NB4 (cell line): ENCODE measurements at regions not wholly inside any gene's neighbourhood (a gene's known extent, or its start where the extent isn't known, plus 50 kb on each side); places are given as distances from the start of the nearest gene placed in this dataset.

Source experiments
- DNase-seq: peaks from one replicate; pipeline ENCODE4 v3.0.0; 2010; ENCODE audit warnings: low read depth
- H3K4me3 ChIP-seq: one replicate; pipeline ENCODE4 v1.5.1; 2011; ENCODE audit warnings: mild to moderate bottlenecking, low read depth, low read length, moderate library complexity
- CTCF ChIP-seq: IDR thresholded peaks from one replicate; pipeline ENCODE4 v1.5.1; 2012; ENCODE audit warnings: low read depth, low read length
- MAX ChIP-seq: IDR thresholded peaks from 2 replicates; pipeline ENCODE4 v1.6.1; 2011; ENCODE audit warnings: low read depth, low read length
- MYC ChIP-seq: IDR thresholded peaks from 2 replicates; pipeline ENCODE4 v1.6.1; 2011; ENCODE audit warnings: low read depth, low read length
- POLR2A ChIP-seq: IDR thresholded peaks from 2 replicates; pipeline ENCODE4 v1.6.1; 2011; ENCODE audit warnings: mild to moderate bottlenecking; ENCODE audit not compliant: insufficient read length; ENCODE audit errors: extremely low read depth

- H3K4me3 ChIP-seq: no peak overlapping the region
- DNase-seq: no peak
- TF ChIP-seq CTCF (no peak), MYC (no peak), MAX (no peak), POLR2A (no peak)
Observed at GRCh38 chr14:101369916-101370592, 191.2 kb upstream of the DIO3 start.

- no peak overlapping the region for H3K4me3 ChIP-seq
- TF ChIP-seq POLR2A (no peak), CTCF (no peak), MAX (no peak), MYC (no peak)
- no peak for DNase-seq
Observed at GRCh38 chr14:101370593-101371569, 190.4 kb upstream of the DIO3 start.

- TF ChIP-seq POLR2A (no peak), MAX (no peak), CTCF (no peak), MYC (no peak)
- no peak overlapping the region for H3K4me3 ChIP-seq
- no peak for DNase-seq
Observed at GRCh38 chr14:101371799-101372793, 189.2 kb upstream of the DIO3 start.

- TF ChIP-seq POLR2A: no peak
- TF ChIP-seq CTCF: no peak
- no peak for TF ChIP-seq MAX
- TF ChIP-seq MYC: no peak
- H3K4me3 ChIP-seq: no peak overlapping the region
- DNase-seq: no peak
Observed at GRCh38 chr14:101372894-101373620, 188.2 kb upstream of the DIO3 start.

- H3K4me3 ChIP-seq: no peak overlapping the region
- TF ChIP-seq MYC (no peak), MAX (no peak), POLR2A (no peak), CTCF (no peak)
- no peak for DNase-seq
Observed at GRCh38 chr14:101373690-101374295, 187.5 kb upstream of the DIO3 start.
